ENCODE measurements at regions not wholly inside any gene's neighbourhood (a gene's known extent, or its start where the extent isn't known, plus 50 kb on each side); places are given as distances from the start of the nearest gene placed in this dataset.

DNA sequence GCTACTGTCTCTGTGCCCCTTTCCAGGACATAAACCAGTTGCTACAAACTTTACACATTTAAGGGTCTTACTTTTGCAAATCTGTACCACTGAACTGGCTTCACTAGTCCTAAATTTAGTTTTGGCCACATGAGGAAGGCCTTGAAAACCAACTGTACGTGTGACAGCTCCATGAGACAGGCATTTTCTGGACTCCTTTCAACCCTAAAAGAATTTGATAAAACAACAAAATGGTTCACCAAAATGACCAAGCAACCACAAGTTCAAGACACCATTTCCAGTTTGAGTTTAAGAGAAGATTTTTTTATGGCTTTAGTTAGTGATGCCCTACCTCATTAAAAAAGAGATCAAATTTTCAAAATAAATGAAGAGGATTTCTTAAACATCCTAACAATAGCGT is 246.4 kb downstream of the ZNF674 start:
- WGBS, 2 donors, result 86 to 92% methylated on average over 2 of the region's 2 CpGs
- no peaks in the 10 kb centered on the region for H3K9me3 ChIP-seq
- no peak overlapping the region for H3K27ac ChIP-seq
- no peaks in the 10 kb centered on the region for H3K27me3 ChIP-seq
- no peak for DNase-seq
- TF ChIP-seq POLR2A (IDR thresholded peaks at IDR 0.05), result no peak
- TF ChIP-seq, protein P1, sequence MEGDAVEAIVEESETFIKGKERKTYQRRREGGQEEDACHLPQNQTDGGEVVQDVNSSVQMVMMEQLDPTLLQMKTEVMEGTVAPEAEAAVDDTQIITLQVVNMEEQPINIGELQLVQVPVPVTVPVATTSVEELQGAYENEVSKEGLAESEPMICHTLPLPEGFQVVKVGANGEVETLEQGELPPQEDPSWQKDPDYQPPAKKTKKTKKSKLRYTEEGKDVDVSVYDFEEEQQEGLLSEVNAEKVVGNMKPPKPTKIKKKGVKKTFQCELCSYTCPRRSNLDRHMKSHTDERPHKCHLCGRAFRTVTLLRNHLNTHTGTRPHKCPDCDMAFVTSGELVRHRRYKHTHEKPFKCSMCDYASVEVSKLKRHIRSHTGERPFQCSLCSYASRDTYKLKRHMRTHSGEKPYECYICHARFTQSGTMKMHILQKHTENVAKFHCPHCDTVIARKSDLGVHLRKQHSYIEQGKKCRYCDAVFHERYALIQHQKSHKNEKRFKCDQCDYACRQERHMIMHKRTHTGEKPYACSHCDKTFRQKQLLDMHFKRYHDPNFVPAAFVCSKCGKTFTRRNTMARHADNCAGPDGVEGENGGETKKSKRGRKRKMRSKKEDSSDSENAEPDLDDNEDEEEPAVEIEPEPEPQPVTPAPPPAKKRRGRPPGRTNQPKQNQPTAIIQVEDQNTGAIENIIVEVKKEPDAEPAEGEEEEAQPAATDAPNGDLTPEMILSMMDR (IDR thresholded peaks at IDR 0.05), result no peak
- no peaks in the 10 kb centered on the region for H3K36me3 ChIP-seq
- no peaks in the 10 kb centered on the region for H3K4me1 ChIP-seq
- no peak overlapping the region for H3K4me3 ChIP-seq (replicated peaks in 1 of 3)
- intact Hi-C loops (cut with DNase I), result no loop called here

DNA sequence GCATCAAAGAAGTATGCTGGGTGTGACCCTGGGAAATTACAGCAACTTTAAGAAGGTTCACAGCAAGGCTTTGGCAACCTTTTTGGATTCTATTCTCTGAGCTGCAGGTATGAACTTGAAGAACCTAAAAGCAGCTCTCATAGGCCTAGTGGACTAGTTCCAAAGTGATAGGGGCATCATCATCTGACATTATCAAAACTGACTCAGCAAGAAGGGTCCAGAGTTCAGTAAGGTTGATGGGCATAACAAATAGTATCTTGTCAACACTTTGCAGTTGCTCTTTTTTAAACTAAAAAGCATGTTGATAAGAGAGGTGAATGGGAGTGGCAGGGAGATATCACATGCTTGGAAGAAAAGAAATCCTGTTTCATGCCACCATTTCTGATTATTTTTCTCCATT is 249.3 kb downstream of the ZNF674 start:
- H3K9me3 ChIP-seq, result no peaks in the 10 kb centered on the region
- H3K36me3 ChIP-seq, result no peaks in the 10 kb centered on the region
- no peak overlapping the region for H3K27ac ChIP-seq
- no peaks in the 10 kb centered on the region for H3K4me1 ChIP-seq
- no peak for TF ChIP-seq POLR2A (IDR thresholded peaks at IDR 0.05)
- TF ChIP-seq, protein P1 (IDR thresholded peaks at IDR 0.05), result no peak
- DNase-seq, result no peak
- H3K27me3 ChIP-seq, result no peaks in the 10 kb centered on the region
- H3K4me3 ChIP-seq (replicated peaks in 1 of 3), result no peak overlapping the region
- intact Hi-C loops (cut with DNase I), result no loop called here

DNA sequence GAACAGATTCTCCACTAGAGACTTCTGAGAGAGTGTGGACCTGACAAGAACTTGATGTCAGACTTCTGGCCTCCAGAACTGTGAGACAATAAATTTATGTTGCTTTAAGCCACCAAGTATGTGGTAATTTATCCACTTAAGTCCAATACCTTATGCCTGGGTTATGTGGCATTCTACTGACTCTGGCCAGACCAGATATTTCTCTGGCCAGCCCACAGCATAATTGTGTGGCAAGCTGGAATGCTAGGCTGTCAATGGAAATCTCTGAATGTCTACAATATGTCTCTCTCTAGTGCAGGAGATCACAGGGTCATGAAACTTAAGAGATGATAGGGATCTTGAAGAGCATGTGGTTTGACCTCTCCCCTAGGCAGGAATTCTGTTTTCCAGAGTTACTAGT is 251.0 kb downstream of the ZNF674 start:
- H3K36me3 ChIP-seq, result no peaks in the 10 kb centered on the region
- no peak for DNase-seq
- H3K4me3 ChIP-seq (replicated peaks in 1 of 3), result no peak overlapping the region
- TF ChIP-seq, protein P1 (IDR thresholded peaks at IDR 0.05), result no peak
- no peak for TF ChIP-seq POLR2A (IDR thresholded peaks at IDR 0.05)
- no peaks in the 10 kb centered on the region for H3K27me3 ChIP-seq
- H3K9me3 ChIP-seq, result no peaks in the 10 kb centered on the region
- H3K27ac ChIP-seq, result no peak overlapping the region
- intact Hi-C loops (cut with DNase I), result no loop called here
- H3K4me1 ChIP-seq, result no peaks in the 10 kb centered on the region

DNA sequence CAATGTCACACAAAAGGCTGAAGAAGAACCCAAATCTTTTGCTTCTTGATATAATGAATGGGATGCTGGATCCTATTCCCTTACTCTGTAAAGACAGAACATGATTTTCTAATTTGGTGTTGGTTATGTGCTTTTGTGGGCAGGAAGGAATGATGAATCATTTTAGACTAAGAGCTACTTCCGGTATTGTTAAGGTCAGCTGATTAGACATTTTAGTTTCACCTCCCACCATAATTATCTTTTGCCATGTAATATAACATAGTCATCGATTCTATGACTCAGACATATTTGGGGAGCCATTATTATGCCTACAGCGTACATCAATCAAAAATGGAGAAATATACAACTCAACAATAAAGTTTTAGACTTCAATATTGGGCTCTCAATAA is 265.3 kb downstream of the ZNF674 start:
- Histone ChIP-seq H3K9me3 (no peaks in the 10 kb centered on the region), H3K36me3 (no peaks in the 10 kb centered on the region), H3K4me3 (replicated peaks in 1 of 3) (no peak overlapping the region), H3K27ac (no peak overlapping the region), H3K4me1 (no peaks in the 10 kb centered on the region), H3K27me3 (no peaks in the 10 kb centered on the region)
- no peak for TF ChIP-seq POLR2A (IDR thresholded peaks at IDR 0.05)
- TF ChIP-seq, protein P1 (IDR thresholded peaks at IDR 0.05), result no peak
- intact Hi-C loops (cut with DNase I), result no loop called here
- WGBS, 2 donors, result 76 to 77% methylated on average over 3 of the region's 3 CpGs
- no peak for DNase-seq

DNA sequence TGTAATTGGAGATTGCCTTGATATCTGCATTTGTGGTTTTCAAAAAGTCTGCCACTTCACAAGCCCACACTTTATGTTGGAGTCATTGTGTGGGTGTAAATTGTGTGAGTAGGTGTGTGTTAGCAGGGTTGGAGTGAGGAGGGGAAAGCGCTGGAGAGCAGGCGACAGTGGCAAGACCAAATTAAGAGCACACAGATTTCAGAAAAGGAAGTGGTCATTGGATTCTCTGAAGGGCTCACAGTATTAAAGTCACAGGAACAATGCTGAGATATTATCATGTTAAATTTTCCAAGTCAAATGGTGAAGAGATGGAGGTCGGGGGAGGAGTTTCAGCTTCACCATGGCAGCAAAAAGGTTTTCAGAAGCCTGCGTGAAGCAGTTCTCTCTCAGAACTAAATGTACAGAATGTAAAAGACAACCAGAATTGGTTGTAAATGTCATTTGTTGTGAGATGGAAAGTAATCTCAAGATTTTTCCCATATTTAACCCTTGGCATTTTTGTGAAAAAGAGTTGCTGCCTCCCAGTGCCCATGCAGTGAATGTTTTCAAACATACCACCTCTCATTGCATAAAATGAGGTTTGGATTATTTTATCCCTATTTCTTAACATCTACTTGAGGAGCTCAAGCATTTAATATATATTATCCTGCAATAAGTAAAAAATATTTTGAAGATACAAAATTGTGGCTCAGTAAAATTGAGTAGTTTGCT is 265.9 kb downstream of the ZNF674 start:
- intact Hi-C loops (cut with DNase I), result no loop called here
- WGBS, 2 donors, result 66 to 75% methylated on average over 4 of the region's 4 CpGs
- Histone ChIP-seq H3K27me3 (no peaks in the 10 kb centered on the region), H3K36me3 (no peaks in the 10 kb centered on the region), H3K9me3 (no peaks in the 10 kb centered on the region), H3K4me1 (no peaks in the 10 kb centered on the region), H3K4me3 (replicated peaks in 1 of 3) (no peak overlapping the region), H3K27ac (no peak overlapping the region)
- no peak for DNase-seq
- TF ChIP-seq POLR2A (IDR thresholded peaks at IDR 0.05), result no peak
- TF ChIP-seq, protein P1 (IDR thresholded peaks at IDR 0.05), result no peak

All from thyroid gland (tissue), 4 donors.